Testis (tissue), 2 donors: ENCODE measurements at regions not wholly inside any gene's neighbourhood (a gene's known extent, or its start where the extent isn't known, plus 50 kb on each side); places are given as distances from the start of the nearest gene placed in this dataset.
"Not testable (repeated sequence)": the region's sequence is repeated elsewhere in the genome, so short reads cannot be mapped to it uniquely, and the experiment has no call there.

Experiments used
- DNase-seq: peaks from one replicate; pipeline ENCODE4 v3.0.0-alpha.2; 2019
- H3K27ac ChIP-seq, 2 donors: fragments of 200-600 bp; sonication (generic); one replicate each; pipeline ENCODE4 v1.5.1; 2019
- H3K27me3 ChIP-seq: fragments of 200-600 bp; sonication (generic); one replicate; pipeline ENCODE4 v1.5.1; 2019
- H3K36me3 ChIP-seq: fragments of 200-600 bp; sonication (generic); one replicate; pipeline ENCODE4 v1.5.1; 2017; ENCODE audit warnings: low read depth; ENCODE audit errors: missing control alignments
- H3K4me1 ChIP-seq: fragments of 200-600 bp; sonication (generic); one replicate; pipeline ENCODE4 v1.5.1; 2019
- H3K4me3 ChIP-seq, 2 donors: fragments of 200-600 bp; sonication (generic); one replicate each; pipeline ENCODE4 v1.5.1; 2017 to 2019
- H3K9me3 ChIP-seq: fragments of 200-600 bp; sonication (generic); one replicate; pipeline ENCODE4 v1.5.1; 2017
- POLR2A ChIP-seq: fragments of 450-650 bp; IDR thresholded peaks from one replicate; pipeline ENCODE4 v1.6.1; 2017; ENCODE audit warnings: antibody characterized with exemption, mild to moderate bottlenecking, moderate library complexity
- WGBS, 2 donors: methylation state at CpG; one replicate each; pipeline ENCODE4 v1.1.5; 2018; 5-methylcytosine and 5-hydroxymethylcytosine counted together
- intact Hi-C: fragments of 100-400 bp; cut with DNase I; formaldehyde crosslinking; loops from one replicate; pipeline ENCODE4 v1.15.1; 2023; ENCODE audit warnings: low total_unique reads
- TF ChIP-seq, protein P1 (sequence below), 3 experiments: fragments of 450-650 bp in 2 of 3; fragments of 200-600 bp in 1 of 3; sonication (generic) in 1 of 3; IDR thresholded peaks; one replicate each; pipeline ENCODE4 v1.5.1; 2016 to 2019; ENCODE audit warnings: antibody characterized with exemption in 3 of 3, mild to moderate bottlenecking in 2 of 3, moderate library complexity in 1 of 3

DNA sequence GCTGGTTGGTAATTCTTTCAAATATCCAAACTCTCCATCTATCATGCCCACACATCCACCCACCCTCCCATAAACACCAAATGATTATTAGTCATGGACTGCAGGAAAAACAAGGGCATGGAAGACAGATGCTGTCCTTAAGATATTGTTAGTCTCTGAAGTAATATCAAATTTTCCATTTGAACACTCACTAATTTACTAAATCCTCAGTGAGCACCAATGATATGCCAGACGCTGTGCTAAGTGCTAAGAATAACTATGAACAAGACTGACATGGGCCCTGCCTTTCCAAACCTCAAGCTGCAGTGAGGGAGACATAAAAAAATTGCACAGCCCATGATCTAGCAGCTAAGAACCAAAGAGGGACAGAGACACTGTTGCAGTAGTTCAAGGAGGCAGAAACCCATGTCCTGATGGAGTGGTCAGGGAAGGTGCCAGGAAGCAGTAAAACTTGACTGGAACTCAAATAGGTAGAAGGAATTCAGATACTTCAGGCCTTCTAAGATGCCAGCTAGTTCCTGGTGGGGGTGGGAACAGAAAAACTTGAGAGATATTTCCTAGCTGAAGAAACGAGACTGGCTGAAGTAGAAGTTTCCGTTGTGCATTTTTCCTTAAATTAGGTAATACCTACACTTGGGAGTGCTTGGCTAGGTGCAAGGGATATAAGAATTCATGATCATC, 182.1 kb downstream of the OSR1 start:
- Histone ChIP-seq H3K27ac (no peak overlapping the region), H3K4me1 (no peaks in the 10 kb centered on the region), H3K4me3 (no peak overlapping the region), H3K27me3 (no peaks in the 10 kb centered on the region), H3K9me3 (no peaks in the 10 kb centered on the region), H3K36me3 (no peaks in the 10 kb centered on the region)
- no peak for DNase-seq
- intact Hi-C loops: no loop called here
- TF ChIP-seq, protein P1, sequence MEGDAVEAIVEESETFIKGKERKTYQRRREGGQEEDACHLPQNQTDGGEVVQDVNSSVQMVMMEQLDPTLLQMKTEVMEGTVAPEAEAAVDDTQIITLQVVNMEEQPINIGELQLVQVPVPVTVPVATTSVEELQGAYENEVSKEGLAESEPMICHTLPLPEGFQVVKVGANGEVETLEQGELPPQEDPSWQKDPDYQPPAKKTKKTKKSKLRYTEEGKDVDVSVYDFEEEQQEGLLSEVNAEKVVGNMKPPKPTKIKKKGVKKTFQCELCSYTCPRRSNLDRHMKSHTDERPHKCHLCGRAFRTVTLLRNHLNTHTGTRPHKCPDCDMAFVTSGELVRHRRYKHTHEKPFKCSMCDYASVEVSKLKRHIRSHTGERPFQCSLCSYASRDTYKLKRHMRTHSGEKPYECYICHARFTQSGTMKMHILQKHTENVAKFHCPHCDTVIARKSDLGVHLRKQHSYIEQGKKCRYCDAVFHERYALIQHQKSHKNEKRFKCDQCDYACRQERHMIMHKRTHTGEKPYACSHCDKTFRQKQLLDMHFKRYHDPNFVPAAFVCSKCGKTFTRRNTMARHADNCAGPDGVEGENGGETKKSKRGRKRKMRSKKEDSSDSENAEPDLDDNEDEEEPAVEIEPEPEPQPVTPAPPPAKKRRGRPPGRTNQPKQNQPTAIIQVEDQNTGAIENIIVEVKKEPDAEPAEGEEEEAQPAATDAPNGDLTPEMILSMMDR (IDR thresholded peaks at IDR 0.05): no peak
- TF ChIP-seq POLR2A: no peak
- 82 to 90% methylated on average over 3 of the region's 3 CpGs for WGBS, 2 donors

DNA sequence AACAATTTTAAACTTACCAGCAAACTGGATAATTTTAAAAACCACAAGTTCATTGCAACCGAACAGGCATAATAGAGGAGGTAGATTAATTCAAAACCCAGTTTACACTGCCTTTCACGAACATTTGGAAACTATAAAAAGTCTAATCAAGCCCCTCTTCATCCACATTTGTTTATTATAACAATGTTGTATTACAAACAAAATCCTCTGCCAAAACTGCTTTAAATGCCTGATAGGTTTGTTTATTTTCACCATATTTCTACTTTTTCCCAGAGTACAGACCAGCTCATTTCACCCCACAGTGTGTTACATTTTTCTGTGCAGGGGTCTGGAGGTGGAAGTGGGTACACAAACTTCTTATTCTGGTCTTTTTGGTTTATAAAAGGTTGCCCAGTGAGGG, 184.2 kb downstream of the OSR1 start:
- no peak overlapping the region for H3K4me3 ChIP-seq
- intact Hi-C loops: no loop called here
- TF ChIP-seq POLR2A: no peak
- TF ChIP-seq, protein P1 (IDR thresholded peaks at IDR 0.05): no peak
- no peaks in the 10 kb centered on the region for H3K36me3 ChIP-seq
- H3K27me3 ChIP-seq: no peaks in the 10 kb centered on the region
- no peaks in the 10 kb centered on the region for H3K9me3 ChIP-seq
- 74 to 78% methylated on average over 2 of the region's 2 CpGs for WGBS, 2 donors
- H3K4me1 ChIP-seq: no peaks in the 10 kb centered on the region
- no peak for DNase-seq
- H3K27ac ChIP-seq: no peak overlapping the region

DNA sequence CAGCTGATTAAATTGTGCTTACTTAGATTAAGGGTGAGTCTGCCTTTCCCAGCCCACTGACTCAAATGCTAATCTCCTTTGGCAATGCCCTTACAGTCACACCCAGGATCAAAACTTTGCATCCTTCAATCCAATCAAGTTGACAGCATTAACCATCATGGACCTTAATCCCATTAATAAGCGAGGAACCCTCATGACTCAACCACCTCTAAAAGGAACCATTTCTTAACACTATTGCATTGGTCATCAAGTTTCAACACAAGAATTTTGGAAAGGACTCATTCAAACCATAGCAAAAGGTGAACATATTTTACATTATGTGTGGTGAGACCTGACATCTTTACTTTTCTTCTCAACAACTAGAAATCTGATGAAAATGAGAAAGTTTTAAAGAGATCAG, 187.0 kb downstream of the OSR1 start:
- Histone ChIP-seq H3K4me3 (no peak overlapping the region), H3K9me3 (no peaks in the 10 kb centered on the region), H3K36me3 (no peaks in the 10 kb centered on the region), H3K27ac (no peak overlapping the region), H3K4me1 (no peaks in the 10 kb centered on the region), H3K27me3 (no peaks in the 10 kb centered on the region)
- no peak for DNase-seq
- TF ChIP-seq, protein P1 (IDR thresholded peaks at IDR 0.05): no peak
- intact Hi-C loops: no loop called here
- WGBS, 2 donors: 94 to 96% methylated on average over 1 of the region's 1 CpG

DNA sequence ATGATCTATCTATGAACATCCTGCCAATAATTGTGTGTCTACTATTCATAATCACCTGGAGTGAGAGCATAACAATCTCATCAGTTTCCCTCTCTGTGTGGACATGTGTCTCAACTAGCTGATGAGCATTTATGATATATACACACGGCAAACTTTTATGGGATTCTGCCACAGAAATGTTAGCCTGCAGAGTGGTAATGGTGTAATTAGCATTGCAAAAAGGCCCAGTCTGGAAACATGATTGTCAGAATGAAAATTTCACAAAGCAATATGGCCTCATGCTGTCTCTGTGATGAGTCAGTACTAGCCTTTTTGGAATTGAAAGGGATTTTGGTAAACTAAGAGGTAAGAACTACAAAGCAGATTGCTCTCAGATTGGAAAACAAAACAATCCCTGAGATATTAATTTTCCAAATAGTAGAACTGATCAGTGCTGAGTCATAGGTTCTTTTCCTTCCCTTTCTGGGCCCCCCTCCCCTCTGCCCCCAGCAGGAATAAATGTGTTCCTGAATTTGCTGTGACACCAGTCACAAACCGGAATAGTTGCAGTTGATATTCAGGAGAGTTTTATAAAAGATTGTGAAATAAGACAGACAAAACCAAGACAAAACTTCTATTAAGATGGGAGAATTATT, 189.2 kb downstream of the OSR1 start:
- no peaks in the 10 kb centered on the region for H3K9me3 ChIP-seq
- no peak overlapping the region for H3K4me3 ChIP-seq
- 80 to 87% methylated on average over 2 of the region's 2 CpGs for WGBS, 2 donors
- no peak for DNase-seq
- no peak overlapping the region for H3K27ac ChIP-seq
- H3K4me1 ChIP-seq: no peaks in the 10 kb centered on the region
- intact Hi-C loops: no loop called here
- TF ChIP-seq, protein P1 (IDR thresholded peaks at IDR 0.05): no peak
- no peak for TF ChIP-seq POLR2A
- no peaks in the 10 kb centered on the region for H3K36me3 ChIP-seq
- no peaks in the 10 kb centered on the region for H3K27me3 ChIP-seq

DNA sequence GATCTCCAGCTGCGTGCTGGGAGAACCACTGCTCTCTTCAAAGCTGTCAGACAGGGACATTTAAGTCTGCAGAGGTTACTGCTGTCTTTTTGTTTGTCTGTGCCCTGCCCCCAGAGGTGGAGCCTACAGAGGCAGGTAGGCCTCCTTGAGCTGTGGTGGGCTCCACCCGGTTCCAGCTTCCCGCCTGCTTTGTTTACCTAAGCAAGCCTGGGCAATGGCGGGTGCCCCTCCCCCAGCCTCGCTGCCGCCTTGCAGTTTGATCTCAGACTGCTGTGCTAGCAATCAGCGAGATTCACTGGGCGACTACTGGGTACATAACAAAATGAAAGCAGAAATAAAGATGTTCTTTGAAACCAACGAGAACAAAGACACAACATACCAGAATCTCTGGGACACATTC, 194.3 kb downstream of the OSR1 start:
- intact Hi-C loops, H3K4me1 ChIP-seq, H3K27ac ChIP-seq, H3K36me3 ChIP-seq, H3K27me3 ChIP-seq, H3K4me3 ChIP-seq, H3K9me3 ChIP-seq, DNase-seq: not testable (repeated sequence)
- 68 to 77% methylated on average over 8 to 9 of the region's 9 CpGs for WGBS, 2 donors
